ENCODE measurements at regions not wholly inside any gene's neighbourhood (a gene's known extent, or its start where the extent isn't known, plus 50 kb on each side); places are given as distances from the start of the nearest gene placed in this dataset.

GRCh38 chr2:128456281-128456680 is 137.6 kb upstream of the HS6ST1 start:
- TF ChIP-seq, protein P1, sequence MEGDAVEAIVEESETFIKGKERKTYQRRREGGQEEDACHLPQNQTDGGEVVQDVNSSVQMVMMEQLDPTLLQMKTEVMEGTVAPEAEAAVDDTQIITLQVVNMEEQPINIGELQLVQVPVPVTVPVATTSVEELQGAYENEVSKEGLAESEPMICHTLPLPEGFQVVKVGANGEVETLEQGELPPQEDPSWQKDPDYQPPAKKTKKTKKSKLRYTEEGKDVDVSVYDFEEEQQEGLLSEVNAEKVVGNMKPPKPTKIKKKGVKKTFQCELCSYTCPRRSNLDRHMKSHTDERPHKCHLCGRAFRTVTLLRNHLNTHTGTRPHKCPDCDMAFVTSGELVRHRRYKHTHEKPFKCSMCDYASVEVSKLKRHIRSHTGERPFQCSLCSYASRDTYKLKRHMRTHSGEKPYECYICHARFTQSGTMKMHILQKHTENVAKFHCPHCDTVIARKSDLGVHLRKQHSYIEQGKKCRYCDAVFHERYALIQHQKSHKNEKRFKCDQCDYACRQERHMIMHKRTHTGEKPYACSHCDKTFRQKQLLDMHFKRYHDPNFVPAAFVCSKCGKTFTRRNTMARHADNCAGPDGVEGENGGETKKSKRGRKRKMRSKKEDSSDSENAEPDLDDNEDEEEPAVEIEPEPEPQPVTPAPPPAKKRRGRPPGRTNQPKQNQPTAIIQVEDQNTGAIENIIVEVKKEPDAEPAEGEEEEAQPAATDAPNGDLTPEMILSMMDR (IDR thresholded peaks at IDR 0.05 in 4 of 5, conservative IDR thresholded peaks at IDR 0.05 in 1 of 5), result no peak
- TF ChIP-seq POLR2A (IDR thresholded peaks at IDR 0.05), result no peak
- no peak for DNase-seq
- Histone ChIP-seq H3K9me3 (no peaks in the 10 kb centered on the region), H3K36me3 (no peaks in the 10 kb centered on the region), H3K4me3 (no peak overlapping the region), H3K27me3 (peaks cover 0 to 3% (median 0%) of the 10 kb centered on the region in 3 donors), H3K4me1 (no peaks in the 10 kb centered on the region), H3K27ac (no peak overlapping the region)
- in situ Hi-C loops (cut with MboI; ENCODE audit: low sequenced_read_pairs in 4 of 4) (no loop called here), intact Hi-C loops (cut with DNase I; ENCODE audit: low total_unique reads) (no loop called here)
- ATAC-seq, result no peak

DNA sequence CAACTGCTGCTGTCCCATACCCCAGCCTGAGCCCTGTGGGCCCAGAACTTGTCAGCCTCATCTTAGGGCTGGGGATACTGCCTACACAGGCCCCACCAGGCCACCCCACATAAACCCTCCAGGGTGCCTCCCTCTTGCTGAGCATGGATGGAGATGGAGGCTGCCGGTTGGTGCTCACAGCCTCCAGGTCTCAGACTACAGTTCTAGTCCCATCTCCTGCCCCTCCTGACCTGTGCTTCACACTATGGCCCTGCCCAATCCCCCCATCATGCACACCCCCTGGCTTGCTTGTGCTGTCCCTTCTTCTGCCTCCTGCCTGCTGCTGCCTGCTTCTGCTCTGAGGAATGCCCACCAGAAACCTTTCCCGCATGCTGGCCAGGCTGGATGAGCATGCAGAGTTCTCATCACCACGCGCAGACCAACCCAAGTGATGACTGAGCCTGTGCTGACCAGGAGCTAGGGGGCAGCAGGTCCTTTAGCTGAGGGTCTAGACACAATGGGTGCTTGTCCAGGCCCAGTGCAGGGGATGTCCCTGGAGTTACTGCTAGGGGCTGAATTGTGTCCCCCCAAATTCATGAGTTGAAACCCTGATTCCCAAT is 138.4 kb upstream of the HS6ST1 start:
- no peaks in the 10 kb centered on the region for H3K4me1 ChIP-seq
- no peak overlapping the region for H3K27ac ChIP-seq
- intact Hi-C loops (cut with DNase I; ENCODE audit: low total_unique reads) (no loop called here), in situ Hi-C loops (cut with MboI; ENCODE audit: low sequenced_read_pairs in 4 of 4) (no loop called here)
- DNase-seq (no peak), ATAC-seq (no peak)
- no peaks in the 10 kb centered on the region for H3K36me3 ChIP-seq
- no peak for TF ChIP-seq POLR2A (IDR thresholded peaks at IDR 0.05)
- TF ChIP-seq, protein P1 (IDR thresholded peaks at IDR 0.05 in 4 of 5, conservative IDR thresholded peaks at IDR 0.05 in 1 of 5), result no peak
- H3K27me3 ChIP-seq, result peaks cover 0 to 3% (median 0%) of the 10 kb centered on the region in 3 donors
- H3K9me3 ChIP-seq, result no peaks in the 10 kb centered on the region
- H3K4me3 ChIP-seq, result no peak overlapping the region

DNA sequence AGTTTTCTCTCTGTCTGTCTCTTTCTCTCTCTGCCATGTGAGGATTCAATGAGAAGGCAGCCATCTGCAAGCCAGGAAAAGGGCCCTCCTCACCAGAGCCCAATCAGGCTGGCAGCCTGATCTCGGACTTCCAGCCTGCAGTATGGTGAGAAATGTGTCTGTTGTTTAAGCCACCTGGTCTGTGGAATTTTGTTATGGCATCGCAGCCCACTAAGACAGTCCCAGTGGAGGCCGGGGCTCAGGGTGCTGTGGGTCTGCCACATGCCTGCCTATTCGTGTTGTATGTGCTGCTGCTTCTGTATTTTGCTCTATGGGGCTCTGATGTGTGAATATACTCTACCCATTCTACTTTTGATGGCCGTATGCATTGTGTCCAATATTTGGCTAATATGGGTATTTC is 139.0 kb upstream of the HS6ST1 start:
- TF ChIP-seq, protein P1 (IDR thresholded peaks at IDR 0.05 in 4 of 5, conservative IDR thresholded peaks at IDR 0.05 in 1 of 5), result no peak
- no peak for TF ChIP-seq POLR2A (IDR thresholded peaks at IDR 0.05)
- Histone ChIP-seq H3K4me3 (no peak overlapping the region), H3K27ac (no peak overlapping the region), H3K27me3 (no peaks in the 10 kb centered on the region), H3K4me1 (no peaks in the 10 kb centered on the region), H3K36me3 (no peaks in the 10 kb centered on the region), H3K9me3 (no peaks in the 10 kb centered on the region)
- intact Hi-C loops (cut with DNase I; ENCODE audit: low total_unique reads) (no loop called here), in situ Hi-C loops (cut with MboI; ENCODE audit: low sequenced_read_pairs in 4 of 4) (no loop called here)
- DNase-seq (no peak), ATAC-seq (no peak)

DNA sequence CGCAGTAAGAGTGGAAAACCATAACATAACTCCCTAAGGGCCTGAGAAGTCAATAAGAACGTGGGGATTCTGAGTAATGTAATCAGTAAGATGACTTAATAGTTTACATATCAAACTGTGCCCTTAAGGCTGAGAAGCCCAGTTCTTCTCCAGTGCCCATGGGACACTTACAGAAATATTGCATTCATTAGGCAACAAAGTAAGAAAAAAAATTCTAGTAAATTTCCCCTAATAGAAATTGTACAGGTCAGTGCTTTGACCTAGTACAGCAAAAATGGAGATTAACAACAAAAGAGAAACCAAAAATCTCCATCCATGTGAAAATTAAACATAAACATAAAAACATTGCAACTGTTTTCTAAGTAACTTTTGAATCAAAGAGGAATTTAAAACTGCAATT is 139.8 kb upstream of the HS6ST1 start:
- Histone ChIP-seq H3K9me3 (no peaks in the 10 kb centered on the region), H3K4me1 (no peaks in the 10 kb centered on the region), H3K36me3 (no peaks in the 10 kb centered on the region), H3K4me3 (no peak overlapping the region), H3K27me3 (no peaks in the 10 kb centered on the region), H3K27ac (no peak overlapping the region)
- TF ChIP-seq POLR2A (IDR thresholded peaks at IDR 0.05), result no peak
- TF ChIP-seq, protein P1 (IDR thresholded peaks at IDR 0.05 in 4 of 5, conservative IDR thresholded peaks at IDR 0.05 in 1 of 5), result no peak
- in situ Hi-C loops (cut with MboI; ENCODE audit: low sequenced_read_pairs in 4 of 4) (no loop called here), intact Hi-C loops (cut with DNase I; ENCODE audit: low total_unique reads) (no loop called here)
- no peak for ATAC-seq
- DNase-seq, result no peak

DNA sequence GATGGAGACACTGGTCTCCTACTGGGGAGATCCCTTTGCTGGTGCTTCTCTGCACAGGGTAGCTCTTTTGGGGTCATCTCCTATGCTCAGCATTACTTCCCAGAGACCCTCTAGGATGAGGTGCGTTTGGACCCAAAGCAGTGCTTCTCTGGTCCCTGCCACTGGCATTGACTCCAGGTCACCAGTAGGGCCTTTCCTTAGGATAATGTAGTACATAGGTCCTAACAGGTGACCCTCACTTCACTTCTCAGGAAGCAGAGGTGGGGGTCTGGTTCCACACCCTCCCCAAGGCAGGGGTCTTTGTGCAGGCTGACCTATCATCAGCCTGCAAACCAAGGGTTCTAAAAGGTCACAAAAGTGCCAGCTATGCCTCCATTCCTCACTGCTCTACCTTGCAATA is 145.8 kb upstream of the HS6ST1 start:
- ATAC-seq, result no peak
- no peaks in the 10 kb centered on the region for H3K4me1 ChIP-seq
- intact Hi-C loops (cut with DNase I; ENCODE audit: low total_unique reads) (loop anchor here (10.0 kb wide), 1 partner anchor 140 kb away; no protein-coding TSS in a partner anchor), in situ Hi-C loops (cut with MboI; ENCODE audit: low sequenced_read_pairs in 4 of 4) (no loop called here)
- H3K27ac ChIP-seq, result no peak overlapping the region
- TF ChIP-seq POLR2A (IDR thresholded peaks at IDR 0.05), result no peak
- TF ChIP-seq, protein P1 (IDR thresholded peaks at IDR 0.05 in 4 of 5, conservative IDR thresholded peaks at IDR 0.05 in 1 of 5), result no peak
- H3K27me3 ChIP-seq, result no peaks in the 10 kb centered on the region
- H3K9me3 ChIP-seq, result peaks cover 0 to 3% (median 0%) of the 10 kb centered on the region in 3 donors
- no peaks in the 10 kb centered on the region for H3K36me3 ChIP-seq
- H3K4me3 ChIP-seq, result no peak overlapping the region
- DNase-seq, result no peak
